HG02870 (cell line): ENCODE measurements at regions not wholly inside any gene's neighbourhood (a gene's known extent, or its start where the extent isn't known, plus 50 kb on each side); places are given as distances from the start of the nearest gene placed in this dataset.
"Not testable (repeated sequence)": the region's sequence is repeated elsewhere in the genome, so short reads cannot be mapped to it uniquely, and the experiment has no call there.

Experiments used
- ATAC-seq: cut with Tn5 transposase; IDR thresholded peaks from one replicate; pipeline ENCODE4 v1.9.1; 2021; ENCODE audit warnings: mild to moderate bottlenecking, moderate library complexity; ENCODE audit not compliant: unreplicated experiment

- no peak for ATAC-seq
Observed at GRCh38 chr3:181354140-181354539, 357.6 kb upstream of the SOX2 start.

GRCh38 chr3:181344331-181344730 lies 354.8 kb upstream of the DNAJC19 start:
- ATAC-seq, result no peak

GRCh38 chr3:181336597-181336996 lies 347.1 kb upstream of the DNAJC19 start:
- ATAC-seq, result no peak

- no peak for ATAC-seq
Observed at GRCh38 chr3:181333394-181333793, 343.9 kb upstream of the DNAJC19 start.

- ATAC-seq, result no peak
Observed at GRCh38 chr3:181330821-181331563, 341.5 kb upstream of the DNAJC19 start.

GRCh38 chr3:181330257-181330656 lies 340.7 kb upstream of the DNAJC19 start:
- no peak for ATAC-seq

- no peak for ATAC-seq
Observed at GRCh38 chr3:181329024-181329423, 339.5 kb upstream of the DNAJC19 start.

GRCh38 chr3:181328346-181328745 lies 338.8 kb upstream of the DNAJC19 start:
- no peak for ATAC-seq

- ATAC-seq, result no peak
Observed at GRCh38 chr3:181327349-181327748, 337.8 kb upstream of the DNAJC19 start.

GRCh38 chr3:181326637-181327223 lies 337.2 kb upstream of the DNAJC19 start:
- no peak for ATAC-seq

GRCh38 chr3:181324516-181324915 lies 335.0 kb upstream of the DNAJC19 start:
- not testable (repeated sequence) for ATAC-seq

GRCh38 chr3:181318321-181318720 lies 328.8 kb upstream of the DNAJC19 start:
- ATAC-seq, result no peak

GRCh38 chr3:181317508-181317907 lies 328.0 kb upstream of the DNAJC19 start:
- no peak for ATAC-seq

GRCh38 chr3:181316482-181316881 lies 326.9 kb upstream of the DNAJC19 start:
- ATAC-seq, result no peak

GRCh38 chr3:181313335-181313734 lies 323.8 kb upstream of the DNAJC19 start:
- no peak for ATAC-seq

GRCh38 chr3:181311186-181311585 lies 321.6 kb upstream of the DNAJC19 start:
- ATAC-seq, result no peak

GRCh38 chr3:181302960-181303359 lies 313.4 kb upstream of the DNAJC19 start:
- no peak for ATAC-seq

GRCh38 chr3:181300033-181300432 lies 310.5 kb upstream of the DNAJC19 start:
- no peak for ATAC-seq

GRCh38 chr3:181298421-181298820 lies 308.9 kb upstream of the DNAJC19 start:
- no peak for ATAC-seq

GRCh38 chr3:181292984-181293383 lies 303.4 kb upstream of the DNAJC19 start:
- ATAC-seq, result peak; percentile 86

GRCh38 chr3:181290941-181291340 lies 301.4 kb upstream of the DNAJC19 start:
- ATAC-seq, result no peak

- no peak for ATAC-seq
Observed at GRCh38 chr3:181289306-181289705, 299.8 kb upstream of the DNAJC19 start.

- ATAC-seq, result no peak
Observed at GRCh38 chr3:181288145-181288544, 298.6 kb upstream of the DNAJC19 start.
